Mammary epithelial cell (primary cell): ENCODE measurements at regions not wholly inside any gene's neighbourhood (a gene's known extent, or its start where the extent isn't known, plus 50 kb on each side); places are given as distances from the start of the nearest gene placed in this dataset.

Experiments used
- CTCF ChIP-seq, 2 donors: IDR thresholded peaks in 1 of 2; conservative IDR thresholded peaks in 1 of 2; 2 replicates each; pipeline ENCODE4 v1.5.1; 2011 to 2012; ENCODE audit warnings: inconsistent platforms in 2 of 2, low read length in 2 of 2, mild to moderate bottlenecking in 2 of 2, control low read depth in 1 of 2, low read depth in 1 of 2; ENCODE audit not compliant: insufficient read depth in 1 of 2; ENCODE audit errors: extremely low read depth in 1 of 2
- EZH2 ChIP-seq: IDR thresholded peaks from 2 replicates; pipeline ENCODE4 v1.6.1; 2012; ENCODE audit warnings: low read length, inconsistent platforms, borderline replicate concordance

- TF ChIP-seq CTCF (conservative IDR thresholded peaks at IDR 0.05 in 1 of 2, IDR thresholded peaks at IDR 0.05 in 1 of 2; ENCODE audit: extremely low read depth in 1 of 2, insufficient read depth in 1 of 2, low read depth in 1 of 2, low read length in 2 of 2) (no peak), EZH2 (no peak)
Observed at GRCh38 chr3:83882701-83883100, 1076.1 kb upstream of the CADM2 start.
